ENCODE measurements at regions not wholly inside any gene's neighbourhood (a gene's known extent, or its start where the extent isn't known, plus 50 kb on each side); places are given as distances from the start of the nearest gene placed in this dataset.
A peak's percentile ranks its signal among the peaks of the same experiment; 100 is the strongest.
"Not testable (repeated sequence)": the region's sequence is repeated elsewhere in the genome, so short reads cannot be mapped to it uniquely, and the experiment has no call there.

- no peaks in the 10 kb centered on the region for H3K9me2 ChIP-seq (ENCODE audit: insufficient read depth)
- intact Hi-C loops (cut with micrococcal nuclease; ENCODE audit: unreplicated experiment) = no loop called here
- POLR2A ChIA-PET (ENCODE audit: unreplicated experiment) = no interaction called here
- H3K9me3 ChIP-seq (ENCODE audit: insufficient read depth, low read depth) = no peaks in the 10 kb centered on the region
- no peaks in the 10 kb centered on the region for H4K20me1 ChIP-seq (ENCODE audit: insufficient read depth)
- H3K4me3 ChIP-seq = no peak overlapping the region
- no peaks in the 10 kb centered on the region for H3K36me3 ChIP-seq (ENCODE audit: low read depth)
- no peak overlapping the region for H3K27ac ChIP-seq
- CTCF ChIA-PET = no interaction called here
- DNase-seq = no peak
- TF ChIP-seq CTCF (conservative IDR thresholded peaks at IDR 0.05) (no peak), EZH2 (IDR thresholded peaks at IDR 0.05; ENCODE audit: low read depth) (no peak)
- H3K27me3 ChIP-seq (ENCODE audit: insufficient read depth, low read depth) = no peaks in the 10 kb centered on the region
- no peaks in the 10 kb centered on the region for H3F3A ChIP-seq (ENCODE audit: insufficient read depth, low read depth)
- no peak overlapping the region for H2AFZ ChIP-seq
- no peaks in the 10 kb centered on the region for H3K4me1 ChIP-seq (replicated peaks; ENCODE audit: insufficient read depth)
- BruUV-seq (replicated peaks) = no TSS peak
- no peaks in the 10 kb centered on the region for H3K79me2 ChIP-seq (ENCODE audit: low read depth)
- H3K4me2 ChIP-seq = no peak overlapping the region
Observed at GRCh38 chr11:97567801-97568200, 1178.0 kb downstream of the JRKL start.

GRCh38 chr11:97570636-97571035 lies 1180.8 kb downstream of the JRKL start:
- BruUV-seq (replicated peaks) = no TSS peak
- no peak for DNase-seq
- H3K4me3 ChIP-seq = no peak overlapping the region
- H3K9me3 ChIP-seq (ENCODE audit: insufficient read depth, low read depth) = no peaks in the 10 kb centered on the region
- no peak overlapping the region for H3K27ac ChIP-seq
- H2AFZ ChIP-seq = no peak overlapping the region
- H3K36me3 ChIP-seq (ENCODE audit: low read depth) = no peaks in the 10 kb centered on the region
- H3K27me3 ChIP-seq (ENCODE audit: insufficient read depth, low read depth) = no peaks in the 10 kb centered on the region
- no peaks in the 10 kb centered on the region for H4K20me1 ChIP-seq (ENCODE audit: insufficient read depth)
- CTCF ChIA-PET = no interaction called here
- H3K4me2 ChIP-seq = no peak overlapping the region
- H3K79me2 ChIP-seq (ENCODE audit: low read depth) = no peaks in the 10 kb centered on the region
- intact Hi-C loops (cut with micrococcal nuclease; ENCODE audit: unreplicated experiment) = no loop called here
- no peak for TF ChIP-seq EZH2 (IDR thresholded peaks at IDR 0.05; ENCODE audit: low read depth)
- no peak for TF ChIP-seq CTCF (conservative IDR thresholded peaks at IDR 0.05)
- H3F3A ChIP-seq (ENCODE audit: insufficient read depth, low read depth) = no peaks in the 10 kb centered on the region
- POLR2A ChIA-PET (ENCODE audit: unreplicated experiment) = no interaction called here
- H3K9me2 ChIP-seq (ENCODE audit: insufficient read depth) = no peaks in the 10 kb centered on the region
- H3K4me1 ChIP-seq (replicated peaks; ENCODE audit: insufficient read depth) = no peaks in the 10 kb centered on the region

- H3K9me2 ChIP-seq (ENCODE audit: insufficient read depth); H3K4me1 ChIP-seq (replicated peaks; ENCODE audit: insufficient read depth); H4K20me1 ChIP-seq (ENCODE audit: insufficient read depth); H2AFZ ChIP-seq; H3K4me3 ChIP-seq; BruUV-seq (replicated peaks); H3K4me2 ChIP-seq; intact Hi-C loops (cut with micrococcal nuclease; ENCODE audit: unreplicated experiment); CTCF ChIA-PET; H3K36me3 ChIP-seq (ENCODE audit: low read depth); H3K27me3 ChIP-seq (ENCODE audit: insufficient read depth, low read depth); H3F3A ChIP-seq (ENCODE audit: insufficient read depth, low read depth); H3K27ac ChIP-seq; POLR2A ChIA-PET (ENCODE audit: unreplicated experiment); H3K79me2 ChIP-seq (ENCODE audit: low read depth); H3K9me3 ChIP-seq (ENCODE audit: insufficient read depth, low read depth): not testable (repeated sequence)
- DNase-seq = peak; percentile 22 to 54
Observed at GRCh38 chr11:97573771-97574170, 1184.0 kb downstream of the JRKL start.

- Histone ChIP-seq H3K4me2 (no peak overlapping the region), H3K27ac (no peak overlapping the region), H4K20me1 (ENCODE audit: insufficient read depth) (no peaks in the 10 kb centered on the region), H3K36me3 (ENCODE audit: low read depth) (no peaks in the 10 kb centered on the region), H3K9me2 (ENCODE audit: insufficient read depth) (no peaks in the 10 kb centered on the region; the same call in 1 of the 2 replicates), H3K4me3 (no peak overlapping the region), H3K79me2 (ENCODE audit: low read depth) (no peaks in the 10 kb centered on the region), H3K27me3 (ENCODE audit: insufficient read depth, low read depth) (no peaks in the 10 kb centered on the region), H2AFZ (no peak overlapping the region), H3K9me3 (ENCODE audit: insufficient read depth, low read depth) (no peaks in the 10 kb centered on the region), H3K4me1 (replicated peaks; ENCODE audit: insufficient read depth) (no peaks in the 10 kb centered on the region), H3F3A (ENCODE audit: insufficient read depth, low read depth) (no peaks in the 10 kb centered on the region)
- POLR2A ChIA-PET (ENCODE audit: unreplicated experiment) = no interaction called here
- CTCF ChIA-PET = no interaction called here
- no peak for TF ChIP-seq CTCF (conservative IDR thresholded peaks at IDR 0.05)
- TF ChIP-seq EZH2 (IDR thresholded peaks at IDR 0.05; ENCODE audit: low read depth) = no peak
- no peak for DNase-seq
- intact Hi-C loops (cut with micrococcal nuclease; ENCODE audit: unreplicated experiment) = no loop called here
- no TSS peak for BruUV-seq (replicated peaks)
Observed at GRCh38 chr11:97574976-97575665, 1185.3 kb downstream of the JRKL start.

Measured in PC-9 (cell line).